Adrenal gland (tissue), 5 donors: ENCODE measurements at regions not wholly inside any gene's neighbourhood (a gene's known extent, or its start where the extent isn't known, plus 50 kb on each side); places are given as distances from the start of the nearest gene placed in this dataset.
"Not testable (repeated sequence)": the region's sequence is repeated elsewhere in the genome, so short reads cannot be mapped to it uniquely, and the experiment has no call there.

Source experiments
- POLR2A ChIP-seq, 2 donors: fragments of 450-650 bp; IDR thresholded peaks; one replicate each; pipeline ENCODE4 v1.6.1; 2017; ENCODE audit warnings: antibody characterized with exemption in 2 of 2, mild to moderate bottlenecking in 2 of 2, moderate library complexity in 1 of 2
- TF ChIP-seq, protein P1 (sequence below), 6 experiments: fragments of 450-650 bp in 4 of 6; fragments of 200-600 bp in 2 of 6; sonication (generic) in 1 of 6; IDR thresholded peaks; 1 replicate in 5 of 6; 2 replicates in 1 of 6; pipeline versions ENCODE4 v1.5.1 to v1.8.0; 2016 to 2021; ENCODE audit warnings: antibody characterized with exemption in 6 of 6, mild to moderate bottlenecking in 2 of 6, moderate library complexity in 1 of 6
- donor health status: DM: no; HTN: no; CAD: no.

DNA sequence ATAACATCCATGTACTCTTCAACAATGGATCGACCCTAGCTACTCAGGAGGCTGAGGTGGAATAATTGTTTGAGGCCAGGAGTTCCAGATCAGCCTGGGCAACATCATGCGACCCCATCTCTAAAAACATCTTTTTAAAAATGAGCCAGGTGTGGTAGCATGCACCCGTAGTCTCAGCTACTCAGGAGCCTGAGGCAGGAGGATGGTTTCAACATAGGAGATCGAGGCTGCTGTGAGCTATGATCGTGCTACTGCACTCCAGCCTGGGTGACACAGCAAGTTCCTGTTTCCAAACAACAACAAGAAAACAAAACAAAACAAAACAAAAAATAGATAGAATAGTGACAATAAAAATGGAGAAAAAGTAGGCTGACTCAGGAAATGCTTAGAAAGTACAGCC is 138.3 kb downstream of the POTEM start:
- TF ChIP-seq POLR2A (IDR thresholded peaks at IDR 0.05): not testable (repeated sequence)
- TF ChIP-seq, protein P1, sequence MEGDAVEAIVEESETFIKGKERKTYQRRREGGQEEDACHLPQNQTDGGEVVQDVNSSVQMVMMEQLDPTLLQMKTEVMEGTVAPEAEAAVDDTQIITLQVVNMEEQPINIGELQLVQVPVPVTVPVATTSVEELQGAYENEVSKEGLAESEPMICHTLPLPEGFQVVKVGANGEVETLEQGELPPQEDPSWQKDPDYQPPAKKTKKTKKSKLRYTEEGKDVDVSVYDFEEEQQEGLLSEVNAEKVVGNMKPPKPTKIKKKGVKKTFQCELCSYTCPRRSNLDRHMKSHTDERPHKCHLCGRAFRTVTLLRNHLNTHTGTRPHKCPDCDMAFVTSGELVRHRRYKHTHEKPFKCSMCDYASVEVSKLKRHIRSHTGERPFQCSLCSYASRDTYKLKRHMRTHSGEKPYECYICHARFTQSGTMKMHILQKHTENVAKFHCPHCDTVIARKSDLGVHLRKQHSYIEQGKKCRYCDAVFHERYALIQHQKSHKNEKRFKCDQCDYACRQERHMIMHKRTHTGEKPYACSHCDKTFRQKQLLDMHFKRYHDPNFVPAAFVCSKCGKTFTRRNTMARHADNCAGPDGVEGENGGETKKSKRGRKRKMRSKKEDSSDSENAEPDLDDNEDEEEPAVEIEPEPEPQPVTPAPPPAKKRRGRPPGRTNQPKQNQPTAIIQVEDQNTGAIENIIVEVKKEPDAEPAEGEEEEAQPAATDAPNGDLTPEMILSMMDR (IDR thresholded peaks at IDR 0.05): not testable (repeated sequence)
